HUES48 (cell line): ENCODE measurements at regions not wholly inside any gene's neighbourhood (a gene's known extent, or its start where the extent isn't known, plus 50 kb on each side); places are given as distances from the start of the nearest gene placed in this dataset.

ENCODE experiments used
- H3K27ac ChIP-seq: one replicate; pipeline ENCODE4 v1.7.0; 2013; ENCODE audit warnings: low read depth, low read length, inconsistent platforms
- H3K27me3 ChIP-seq: 2 replicates; pipeline ENCODE4 v1.6.1; 2013; ENCODE audit warnings: mild to moderate bottlenecking, low read length; ENCODE audit not compliant: control insufficient read depth, insufficient read depth
- H3K36me3 ChIP-seq: 2 replicates; pipeline ENCODE4 v1.6.1; 2013; ENCODE audit warnings: low read length; ENCODE audit not compliant: control insufficient read depth, insufficient read depth
- H3K4me1 ChIP-seq: 2 replicates; pipeline ENCODE4 v1.6.1; 2013; ENCODE audit warnings: mild to moderate bottlenecking, low read length; ENCODE audit not compliant: control insufficient read depth, insufficient read depth
- H3K4me3 ChIP-seq: 2 replicates; pipeline ENCODE4 v1.5.1; 2013; ENCODE audit warnings: mild to moderate bottlenecking, low read depth, low read length
- H3K9ac ChIP-seq: 2 replicates; pipeline ENCODE4 v1.6.1; 2013; ENCODE audit warnings: mild to moderate bottlenecking, low read depth, low read length, moderate library complexity
- H3K9me3 ChIP-seq: 2 replicates; pipeline ENCODE4 v1.6.1; 2013; ENCODE audit warnings: low read length; ENCODE audit not compliant: control insufficient read depth, insufficient read depth

GRCh38 chr3:193875601-193876321, 260.2 kb upstream of the HES1 start:
- no peaks in the 10 kb centered on the region for H3K36me3 ChIP-seq
- H3K4me3 ChIP-seq, result no peak overlapping the region
- no peak overlapping the region for H3K27ac ChIP-seq
- no peaks in the 10 kb centered on the region for H3K9me3 ChIP-seq
- H3K9ac ChIP-seq, result no peak overlapping the region
- H3K4me1 ChIP-seq, result peaks cover 18% of the 10 kb centered on the region
- peaks cover 14% of the 10 kb centered on the region for H3K27me3 ChIP-seq

GRCh38 chr3:193879099-193879863, 256.7 kb upstream of the HES1 start:
- Histone ChIP-seq H3K36me3 (no peaks in the 10 kb centered on the region), H3K27ac (peak overlapping the region; percentile 2), H3K27me3 (peaks cover 7% of the 10 kb centered on the region), H3K9me3 (no peaks in the 10 kb centered on the region), H3K4me3 (no peak overlapping the region), H3K4me1 (peaks cover 18% of the 10 kb centered on the region), H3K9ac (no peak overlapping the region)

- Histone ChIP-seq H3K27me3 (peaks cover 7% of the 10 kb centered on the region), H3K27ac (no peak overlapping the region), H3K9me3 (no peaks in the 10 kb centered on the region), H3K4me3 (no peak overlapping the region), H3K4me1 (peaks cover 16% of the 10 kb centered on the region), H3K36me3 (no peaks in the 10 kb centered on the region), H3K9ac (no peak overlapping the region)
These were observed 256.1 kb upstream of the HES1 start for GRCh38 chr3:193879864-193880242.

GRCh38 chr3:193882091-193882490, 253.9 kb upstream of the HES1 start:
- Histone ChIP-seq H3K36me3 (no peaks in the 10 kb centered on the region), H3K9ac (no peak overlapping the region), H3K4me3 (no peak overlapping the region), H3K4me1 (peaks cover 12% of the 10 kb centered on the region; the same call in 1 of the 2 replicates), H3K9me3 (no peaks in the 10 kb centered on the region), H3K27ac (no peak overlapping the region), H3K27me3 (no peaks in the 10 kb centered on the region; the same call in 1 of the 2 replicates)

GRCh38 chr3:193883551-193883950, 252.4 kb upstream of the HES1 start:
- H3K27me3 ChIP-seq, result no peaks in the 10 kb centered on the region
- H3K27ac ChIP-seq, result no peak overlapping the region
- no peak overlapping the region for H3K9ac ChIP-seq
- no peaks in the 10 kb centered on the region for H3K9me3 ChIP-seq
- H3K36me3 ChIP-seq, result no peaks in the 10 kb centered on the region
- H3K4me3 ChIP-seq, result no peak overlapping the region
- H3K4me1 ChIP-seq, result 0 out of 2 replicates have a peak, but pooled peaks cover 6% of the 10 kb centered on the region

- no peak overlapping the region for H3K27ac ChIP-seq
- H3K36me3 ChIP-seq, result no peaks in the 10 kb centered on the region
- H3K27me3 ChIP-seq, result no peaks in the 10 kb centered on the region
- H3K9me3 ChIP-seq, result no peaks in the 10 kb centered on the region
- H3K9ac ChIP-seq, result no peak overlapping the region
- no peak overlapping the region for H3K4me3 ChIP-seq
- 0 out of 2 replicates have a peak, but pooled peaks cover 4% of the 10 kb centered on the region for H3K4me1 ChIP-seq
These were observed 251.9 kb upstream of the HES1 start for GRCh38 chr3:193884027-193884426.

GRCh38 chr3:193884652-193885051, 251.3 kb upstream of the HES1 start:
- Histone ChIP-seq H3K9me3 (no peaks in the 10 kb centered on the region), H3K27me3 (no peaks in the 10 kb centered on the region), H3K36me3 (no peaks in the 10 kb centered on the region), H3K4me1 (no peaks in the 10 kb centered on the region), H3K4me3 (no peak overlapping the region), H3K27ac (no peak overlapping the region), H3K9ac (no peak overlapping the region)

- H3K27ac ChIP-seq, result no peak overlapping the region
- H3K27me3 ChIP-seq, result no peaks in the 10 kb centered on the region
- H3K36me3 ChIP-seq, result no peaks in the 10 kb centered on the region
These were observed 250.1 kb upstream of the HES1 start for GRCh38 chr3:193885832-193886231.

GRCh38 chr3:193890016-193890897, 245.7 kb upstream of the HES1 start:
- Histone ChIP-seq H3K36me3 (no peaks in the 10 kb centered on the region), H3K4me3 (no peak overlapping the region), H3K27ac (no peak overlapping the region), H3K4me1 (no peaks in the 10 kb centered on the region; the same call in 1 of the 2 replicates), H3K9ac (no peak overlapping the region), H3K27me3 (no peaks in the 10 kb centered on the region), H3K9me3 (no peaks in the 10 kb centered on the region)

More at GRCh38 chr3:193885832-193886231, 250.1 kb upstream of the HES1 start:
- Histone ChIP-seq H3K4me3 (no peak overlapping the region), H3K4me1 (no peaks in the 10 kb centered on the region; the same call in 1 of the 2 replicates), H3K9ac (no peak overlapping the region), H3K9me3 (no peaks in the 10 kb centered on the region)

- H3K27ac ChIP-seq, result no peak overlapping the region
- H3K36me3 ChIP-seq, result no peaks in the 10 kb centered on the region
- H3K4me1 ChIP-seq, result peaks cover 11% of the 10 kb centered on the region
- no peak overlapping the region for H3K4me3 ChIP-seq
- no peak overlapping the region for H3K9ac ChIP-seq
- H3K9me3 ChIP-seq, result no peaks in the 10 kb centered on the region
- no peaks in the 10 kb centered on the region for H3K27me3 ChIP-seq
These were observed 241.7 kb upstream of the HES1 start for GRCh38 chr3:193894121-193894863.
